GM21390 (cell line): ENCODE measurements at regions not wholly inside any gene's neighbourhood (a gene's known extent, or its start where the extent isn't known, plus 50 kb on each side); places are given as distances from the start of the nearest gene placed in this dataset.
"Not testable (repeated sequence)": the region's sequence is repeated elsewhere in the genome, so short reads cannot be mapped to it uniquely, and the experiment has no call there.

ENCODE experiments used
- ATAC-seq: cut with Tn5 transposase; IDR thresholded peaks from one replicate; pipeline ENCODE4 v1.9.1; 2021; ENCODE audit not compliant: unreplicated experiment

GRCh38 chr13:44051918-44052675 lies 172.4 kb downstream of the LACC1 start:
- no peak for ATAC-seq

- no peak for ATAC-seq
Observed at GRCh38 chr13:44052780-44053184, 173.1 kb downstream of the LACC1 start.

GRCh38 chr13:44053208-44053607 lies 173.5 kb downstream of the LACC1 start:
- no peak for ATAC-seq

GRCh38 chr13:44054525-44054924 lies 174.8 kb downstream of the LACC1 start:
- ATAC-seq: no peak

GRCh38 chr13:44055681-44056080 lies 176.0 kb downstream of the LACC1 start:
- ATAC-seq: not testable (repeated sequence)

GRCh38 chr13:44058067-44058466 lies 178.4 kb downstream of the LACC1 start:
- no peak for ATAC-seq

GRCh38 chr13:44058624-44059215 lies 179.0 kb downstream of the LACC1 start:
- no peak for ATAC-seq

- ATAC-seq: no peak
Observed at GRCh38 chr13:44061876-44062275, 182.2 kb downstream of the LACC1 start.

GRCh38 chr13:44063467-44063866 lies 183.8 kb downstream of the LACC1 start:
- ATAC-seq: no peak

GRCh38 chr13:44063881-44064280 lies 184.2 kb downstream of the LACC1 start:
- no peak for ATAC-seq

GRCh38 chr13:44064357-44064756 lies 184.7 kb downstream of the LACC1 start:
- ATAC-seq: no peak

GRCh38 chr13:44068169-44068568 lies 188.5 kb downstream of the LACC1 start:
- ATAC-seq: no peak

GRCh38 chr13:44068737-44069136 lies 189.0 kb downstream of the LACC1 start:
- no peak for ATAC-seq

GRCh38 chr13:44072536-44072935 lies 192.8 kb downstream of the LACC1 start:
- no peak for ATAC-seq

- no peak for ATAC-seq
Observed at GRCh38 chr13:44074611-44075010, 194.9 kb downstream of the LACC1 start.

- no peak for ATAC-seq
Observed at GRCh38 chr13:44075113-44075512, 195.4 kb downstream of the LACC1 start.

- ATAC-seq: no peak
Observed at GRCh38 chr13:44078806-44079376, 199.2 kb downstream of the LACC1 start.

GRCh38 chr13:44079413-44080205 lies 199.9 kb downstream of the LACC1 start:
- no peak for ATAC-seq

GRCh38 chr13:44084146-44084545 lies 204.4 kb downstream of the LACC1 start:
- ATAC-seq: no peak

- ATAC-seq: no peak
Observed at GRCh38 chr13:44086389-44086788, 206.7 kb downstream of the LACC1 start.

GRCh38 chr13:44088411-44088810 lies 208.7 kb downstream of the LACC1 start:
- ATAC-seq: no peak

- no peak for ATAC-seq
Observed at GRCh38 chr13:44088991-44089413, 209.3 kb downstream of the LACC1 start.
